ENCODE measurements at regions not wholly inside any gene's neighbourhood (a gene's known extent, or its start where the extent isn't known, plus 50 kb on each side); places are given as distances from the start of the nearest gene placed in this dataset.

- Histone ChIP-seq H3K27me3 (ENCODE audit: insufficient read depth, low read length) (no peaks in the 10 kb centered on the region), H2AFZ (ENCODE audit: low read depth, low read length, poor library complexity, severe bottlenecking) (no peak overlapping the region), H3K27ac (ENCODE audit: low read depth, low read length) (no peak overlapping the region), H3K36me3 (ENCODE audit: control insufficient read depth in 1 of 2, insufficient read depth in 2 of 2, low read length in 2 of 2) (no peaks in the 10 kb centered on the region), H4K20me1 (ENCODE audit: insufficient read depth) (no peaks in the 10 kb centered on the region), H3K9me2 (ENCODE audit: insufficient read depth) (no peaks in the 10 kb centered on the region), H3K4me1 (ENCODE audit: control insufficient read depth in 1 of 2, insufficient read depth in 2 of 2, low read length in 2 of 2) (no peaks in the 10 kb centered on the region), H3K4me2 (ENCODE audit: low read length) (no peak overlapping the region), H3K9me3 (ENCODE audit: control insufficient read depth in 1 of 2, insufficient read depth in 1 of 2, low read depth in 1 of 2, low read length in 2 of 2) (no peaks in the 10 kb centered on the region), H3K4me3 (replicated peaks in 1 of 2; ENCODE audit: low read depth in 1 of 2, low read length in 2 of 2) (no peak overlapping the region), H3K79me2 (ENCODE audit: insufficient read depth, low read length) (no peaks in the 10 kb centered on the region), H3K9ac (ENCODE audit: low read length) (no peak overlapping the region)
- ChIA-PET POLR2A (no interaction called here), CTCF (no interaction called here), RAD21 (ENCODE audit: low non-redundant PET in 1 of 2, low total read pairs in 2 of 2, uncharacterized antibody in 2 of 2, unreplicated experiment in 2 of 2) (no interaction called here)
- BruUV-seq (replicated peaks): no TSS peak
- no peak for DNase-seq (ENCODE audit: low read depth, low spot score)
- TF ChIP-seq RAD21 (IDR thresholded peaks at IDR 0.05; ENCODE audit: low read depth) (no peak), ATF3 (IDR thresholded peaks at IDR 0.05) (no peak), POLR2AphosphoS5 (IDR thresholded peaks at IDR 0.05; ENCODE audit: low read depth, low read length) (no peak)
- no peak for ATAC-seq
- intact Hi-C loops (cut with micrococcal nuclease): no loop called here
Measured at GRCh38 chr5:100249884-100250269, 285.3 kb upstream of the FAM174A start.

GRCh38 chr5:100249211-100249883 is 285.8 kb upstream of the FAM174A start:
- Histone ChIP-seq H4K20me1 (ENCODE audit: insufficient read depth) (no peaks in the 10 kb centered on the region), H3K9me3 (ENCODE audit: control insufficient read depth in 1 of 2, insufficient read depth in 1 of 2, low read depth in 1 of 2, low read length in 2 of 2) (no peaks in the 10 kb centered on the region), H3K79me2 (ENCODE audit: insufficient read depth, low read length) (no peaks in the 10 kb centered on the region), H3K4me3 (replicated peaks in 1 of 2; ENCODE audit: low read depth in 1 of 2, low read length in 2 of 2) (no peak overlapping the region), H3K27me3 (ENCODE audit: insufficient read depth, low read length) (no peaks in the 10 kb centered on the region), H3K27ac (ENCODE audit: low read depth, low read length) (no peak overlapping the region), H3K9me2 (ENCODE audit: insufficient read depth) (no peaks in the 10 kb centered on the region), H3K9ac (ENCODE audit: low read length) (no peak overlapping the region), H3K4me2 (ENCODE audit: low read length) (no peak overlapping the region), H3K36me3 (ENCODE audit: control insufficient read depth in 1 of 2, insufficient read depth in 2 of 2, low read length in 2 of 2) (no peaks in the 10 kb centered on the region), H3K4me1 (ENCODE audit: control insufficient read depth in 1 of 2, insufficient read depth in 2 of 2, low read length in 2 of 2) (no peaks in the 10 kb centered on the region), H2AFZ (ENCODE audit: low read depth, low read length, poor library complexity, severe bottlenecking) (no peak overlapping the region)
- no peak for DNase-seq (ENCODE audit: low read depth, low spot score)
- no TSS peak for BruUV-seq (replicated peaks)
- ChIA-PET RAD21 (ENCODE audit: low non-redundant PET in 1 of 2, low total read pairs in 2 of 2, uncharacterized antibody in 2 of 2, unreplicated experiment in 2 of 2) (no interaction called here), POLR2A (no interaction called here), CTCF (no interaction called here)
- intact Hi-C loops (cut with micrococcal nuclease): no loop called here
- ATAC-seq: no peak
- TF ChIP-seq ZNF274 (IDR thresholded peaks at IDR 0.05; ENCODE audit: low read depth, low read length): no peak
- TF ChIP-seq REST (IDR thresholded peaks at IDR 0.05; ENCODE audit: low read depth): no peak
- no peak for TF ChIP-seq SIN3A (IDR thresholded peaks at IDR 0.05; ENCODE audit: low read depth)
- TF ChIP-seq FOSL1 (IDR thresholded peaks at IDR 0.05; ENCODE audit: low read depth): no peak
- TF ChIP-seq SRF (IDR thresholded peaks at IDR 0.05; ENCODE audit: low read depth): no peak
- TF ChIP-seq POLR2A (IDR thresholded peaks at IDR 0.05; ENCODE audit: borderline replicate concordance, extremely low read depth, insufficient read depth, insufficient read length): no peak
- no peak for TF ChIP-seq RAD21 (IDR thresholded peaks at IDR 0.05; ENCODE audit: low read depth)
- TF ChIP-seq TCF7L2 (IDR thresholded peaks at IDR 0.05; ENCODE audit: borderline replicate concordance, extremely low read depth, insufficient read depth, insufficient read length): no peak
- TF ChIP-seq ELF1 (IDR thresholded peaks at IDR 0.05; ENCODE audit: borderline replicate concordance, low read depth): no peak
- TF ChIP-seq ATF3 (IDR thresholded peaks at IDR 0.05): no peak
- TF ChIP-seq CBX3 (IDR thresholded peaks at IDR 0.05; ENCODE audit: low read depth): no peak
- TF ChIP-seq EZH2 (IDR thresholded peaks at IDR 0.05): no peak
- TF ChIP-seq CEBPB (IDR thresholded peaks at IDR 0.05; ENCODE audit: low read depth): no peak
- no peak for TF ChIP-seq SP1 (IDR thresholded peaks at IDR 0.05; ENCODE audit: low read depth)
- TF ChIP-seq POLR2AphosphoS5 (IDR thresholded peaks at IDR 0.05; ENCODE audit: low read depth, low read length): no peak
